PC-3 (cell line): ENCODE measurements at regions not wholly inside any gene's neighbourhood (a gene's known extent, or its start where the extent isn't known, plus 50 kb on each side); places are given as distances from the start of the nearest gene placed in this dataset.

Experiments used
- ATAC-seq: fragments of 200-7000 bp; cut with Tn5 transposase; 2 replicates; pipeline ENCODE4 v1.9.1; 2020; ENCODE audit warnings: mild to moderate bottlenecking, moderate library complexity
- BruUV-seq: library from RNA; stranded (reverse); fragments of 400-500 nt; replicated peaks from 2 replicates; lab custom pipeline; 2021; lab: Mats Ljungman, UMichigan
- CTCF ChIA-PET: fragments of 300-600 bp; sonication (Branson Sonifier 250); formaldehyde crosslinking; loops from one replicate; lab custom pipeline; 2022; ENCODE audit warnings: antibody characterized with exemption; lab: Charles Lee
- POLR2A ChIA-PET: fragments of 300-600 bp; sonication (Branson Sonifier 250); formaldehyde crosslinking; loops from one replicate; lab custom pipeline; 2022; ENCODE audit warnings: antibody characterized with exemption; ENCODE audit not compliant: unreplicated experiment; lab: Charles Lee
- DNase-seq: peaks from one replicate; pipeline ENCODE4 v3.0.0-alpha.2; 2015
- H2AFZ ChIP-seq: fragments of 300-600 bp; sonication (generic); 2 replicates; pipeline ENCODE4 v1.6.0; 2016; ENCODE audit warnings: antibody characterized with exemption, low read length
- H3F3A ChIP-seq: fragments of 300-600 bp; sonication (generic); one replicate; pipeline ENCODE4 v1.6.0; 2017; ENCODE audit warnings: antibody characterized with exemption, low read length, control low read depth, mild to moderate bottlenecking; ENCODE audit not compliant: unreplicated experiment
- H3K27ac ChIP-seq: fragments of 300-600 bp; sonication (generic); 2 replicates; pipeline ENCODE4 v1.5.1; 2016; ENCODE audit warnings: mild to moderate bottlenecking, low read length
- H3K27me3 ChIP-seq: fragments of 300-600 bp; sonication (generic); 2 replicates; pipeline ENCODE4 v1.6.1; 2016; ENCODE audit warnings: low read length, mixed read lengths
- H3K36me3 ChIP-seq: fragments of 300-600 bp; sonication (generic); 2 replicates; pipeline ENCODE4 v1.6.1; 2016; ENCODE audit warnings: low read depth, mixed run types, low read length, mixed read lengths
- H3K4me1 ChIP-seq: fragments of 300-600 bp; sonication (generic); 2 replicates; pipeline ENCODE4 v1.5.1; 2016; ENCODE audit warnings: low read length; ENCODE audit not compliant: insufficient read depth
- H3K4me2 ChIP-seq: fragments of 300-600 bp; sonication (generic); 2 replicates; pipeline ENCODE4 v1.6.0; 2016; ENCODE audit warnings: low read length
- H3K4me3 ChIP-seq: fragments of 300-600 bp; sonication (generic); 2 replicates; pipeline ENCODE4 v1.5.1; 2016; ENCODE audit warnings: mild to moderate bottlenecking, low read length, mixed read lengths
- H3K79me2 ChIP-seq: fragments of 300-600 bp; sonication (generic); 2 replicates; pipeline ENCODE4 v1.6.1; 2017; ENCODE audit warnings: low read length, mixed read lengths
- H3K9ac ChIP-seq: fragments of 300-600 bp; sonication (generic); 2 replicates; pipeline ENCODE4 v1.6.0; 2016; ENCODE audit warnings: mild to moderate bottlenecking, low read length
- H3K9me2 ChIP-seq: fragments of 300-600 bp; sonication (generic); replicated peaks from 2 replicates; pipeline ENCODE4 v1.6.1; 2016; ENCODE audit warnings: mixed run types, low read length, mixed read lengths
- H3K9me3 ChIP-seq: fragments of 300-600 bp; sonication (generic); 2 replicates; pipeline ENCODE4 v1.6.1; 2016; ENCODE audit warnings: low read length, mixed read lengths
- H4K20me1 ChIP-seq: fragments of 300-600 bp; sonication (generic); 2 replicates; pipeline ENCODE4 v1.6.1; 2016; ENCODE audit warnings: low read length, mixed read lengths
- CTCF ChIP-seq: fragments of 300-600 bp; sonication (generic); conservative IDR thresholded peaks from 2 replicates; pipeline ENCODE4 v1.5.1; 2017; ENCODE audit warnings: antibody characterized with exemption, low read depth, mild to moderate bottlenecking, low read length
- EZH2 ChIP-seq: fragments of 300-600 bp; sonication (generic); IDR thresholded peaks from one replicate; pipeline ENCODE4 v1.6.1; 2017; ENCODE audit warnings: antibody characterized with exemption, mild to moderate bottlenecking, low read length; ENCODE audit not compliant: unreplicated experiment
- EZH2phosphoT487 ChIP-seq: fragments of 300-600 bp; sonication (generic); IDR thresholded peaks from 2 replicates; pipeline ENCODE4 v1.6.1; 2018; ENCODE audit warnings: mild to moderate bottlenecking, antibody characterized with exemption, low read length, borderline replicate concordance
- intact Hi-C: fragments of 100-400 bp; cut with micrococcal nuclease; formaldehyde crosslinking; loops from 2 replicates; pipeline ENCODE4 v1.9.0; 2023

- DNase-seq = peak; percentile 75
- Histone ChIP-seq H3K27me3 (no peaks in the 10 kb centered on the region), H3K27ac (peak overlapping the region; percentile 91), H3K36me3 (no peaks in the 10 kb centered on the region), H3K4me1 (peaks cover 14% of the 10 kb centered on the region), H2AFZ (peak overlapping the region; percentile 50; the same call in 1 of the 2 replicates), H3K9ac (peak overlapping the region; percentile 56), H3K79me2 (no peaks in the 10 kb centered on the region), H3K9me2 (no peaks in the 10 kb centered on the region), H3K9me3 (no peaks in the 10 kb centered on the region), H3K4me2 (peak overlapping the region; percentile 43), H4K20me1 (no peaks in the 10 kb centered on the region), H3K4me3 (no peak overlapping the region), H3F3A (no peaks in the 10 kb centered on the region)
- intact Hi-C loops = loop anchor here (1.0 to 5.0 kb wide), 5 partner anchors 55 to 384 kb away; partner anchors contain the start of gene VEGFC
- ChIA-PET POLR2A (no interaction called here), CTCF (no interaction called here)
- TF ChIP-seq EZH2 (no peak), EZH2phosphoT487 (no peak), CTCF (no peak)
- peak; percentile 72 for ATAC-seq
- BruUV-seq = TSS peak; percentile 74
These were observed 179.0 kb downstream of the SPCS3 start for GRCh38 chr4:176498617-176499256.

- peak overlapping the region; percentile 48 for H3K4me3 ChIP-seq
- POLR2A ChIA-PET = no interaction called here
- no peaks in the 10 kb centered on the region for H3K27me3 ChIP-seq
- intact Hi-C loops = loop anchor here (1.0 to 5.0 kb wide), 5 partner anchors 56 to 383 kb away; partner anchors contain the start of gene VEGFC
- peak overlapping the region; percentile 91 for H3K27ac ChIP-seq
- no peak overlapping the region for H2AFZ ChIP-seq
- TSS peak; percentile 63 for BruUV-seq
- peaks cover 14% of the 10 kb centered on the region for H3K4me1 ChIP-seq
- H4K20me1 ChIP-seq = no peaks in the 10 kb centered on the region
- no peaks in the 10 kb centered on the region for H3K9me3 ChIP-seq
- no peaks in the 10 kb centered on the region for H3K79me2 ChIP-seq
- TF ChIP-seq CTCF = no peak
- no peak for TF ChIP-seq EZH2
- no peak for TF ChIP-seq EZH2phosphoT487
- no peaks in the 10 kb centered on the region for H3K9me2 ChIP-seq
- peak; percentile 92 for DNase-seq
- peak overlapping the region; percentile 77 for H3K4me2 ChIP-seq
- H3F3A ChIP-seq = no peaks in the 10 kb centered on the region
- no peaks in the 10 kb centered on the region for H3K36me3 ChIP-seq
- CTCF ChIA-PET = no interaction called here
- ATAC-seq = peak; percentile 81
- peak overlapping the region; percentile 59 for H3K9ac ChIP-seq
These were observed 179.8 kb downstream of the SPCS3 start for GRCh38 chr4:176499518-176499917.

GRCh38 chr4:176500894-176501293, 181.1 kb downstream of the SPCS3 start:
- H3K4me1 ChIP-seq = peaks cover 14% of the 10 kb centered on the region
- no TSS peak for BruUV-seq
- no peaks in the 10 kb centered on the region for H3F3A ChIP-seq
- H3K36me3 ChIP-seq = no peaks in the 10 kb centered on the region
- H2AFZ ChIP-seq = no peak overlapping the region
- H3K27ac ChIP-seq = no peak overlapping the region
- H3K4me2 ChIP-seq = no peak overlapping the region
- H3K9me2 ChIP-seq = no peaks in the 10 kb centered on the region
- ChIA-PET POLR2A (no interaction called here), CTCF (no interaction called here)
- H3K9ac ChIP-seq = no peak overlapping the region
- DNase-seq = no peak
- intact Hi-C loops = no loop called here
- TF ChIP-seq CTCF (no peak), EZH2phosphoT487 (no peak), EZH2 (no peak)
- no peaks in the 10 kb centered on the region for H3K27me3 ChIP-seq
- H3K79me2 ChIP-seq = no peaks in the 10 kb centered on the region
- no peaks in the 10 kb centered on the region for H4K20me1 ChIP-seq
- ATAC-seq = no peak
- H3K9me3 ChIP-seq = no peaks in the 10 kb centered on the region
- no peak overlapping the region for H3K4me3 ChIP-seq
